ENCODE measurements at regions not wholly inside any gene's neighbourhood (a gene's known extent, or its start where the extent isn't known, plus 50 kb on each side); places are given as distances from the start of the nearest gene placed in this dataset.

DNA sequence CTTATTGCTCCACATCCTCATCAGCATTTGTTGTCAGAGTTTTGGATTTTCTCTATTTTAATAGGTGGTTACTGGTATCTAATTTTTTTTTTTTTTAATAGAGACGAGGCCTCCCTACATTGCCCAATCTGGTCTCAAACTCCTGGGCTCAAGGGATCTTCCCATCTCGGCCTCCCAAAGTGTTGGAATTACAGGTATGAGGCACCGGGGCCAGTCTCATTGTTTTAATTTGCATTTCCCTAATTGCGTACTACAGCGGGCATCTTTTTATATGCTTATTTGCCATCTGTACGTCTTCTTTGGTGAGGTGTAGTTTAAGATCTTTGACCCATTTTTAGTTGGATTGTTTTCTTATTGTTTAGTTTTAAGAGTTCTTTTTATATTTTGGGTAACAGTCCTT lies 210.4 kb upstream of the SULF2 start:
- FAIRE-seq (no peak), DNase-seq (ENCODE audit: insufficient read length, low spot score) (no peak)
- TF ChIP-seq POU2F2 (IDR thresholded peaks at IDR 0.05; ENCODE audit: low read depth, low read length): no peak
- no peak for TF ChIP-seq POLR2AphosphoS5 (IDR thresholded peaks at IDR 0.05; ENCODE audit: low read depth, low read length)
- TF ChIP-seq TAF1 (IDR thresholded peaks at IDR 0.05; ENCODE audit: low read depth, low read length): no peak
- no peak for TF ChIP-seq SPI1 (IDR thresholded peaks at IDR 0.05; ENCODE audit: low read depth, low read length)
- no peak for TF ChIP-seq POLR2A (IDR thresholded peaks at IDR 0.05; ENCODE audit: low read depth, low read length)
- TF ChIP-seq PAX5 (IDR thresholded peaks at IDR 0.05; ENCODE audit: insufficient read depth, low read length, severe bottlenecking): no peak

DNA sequence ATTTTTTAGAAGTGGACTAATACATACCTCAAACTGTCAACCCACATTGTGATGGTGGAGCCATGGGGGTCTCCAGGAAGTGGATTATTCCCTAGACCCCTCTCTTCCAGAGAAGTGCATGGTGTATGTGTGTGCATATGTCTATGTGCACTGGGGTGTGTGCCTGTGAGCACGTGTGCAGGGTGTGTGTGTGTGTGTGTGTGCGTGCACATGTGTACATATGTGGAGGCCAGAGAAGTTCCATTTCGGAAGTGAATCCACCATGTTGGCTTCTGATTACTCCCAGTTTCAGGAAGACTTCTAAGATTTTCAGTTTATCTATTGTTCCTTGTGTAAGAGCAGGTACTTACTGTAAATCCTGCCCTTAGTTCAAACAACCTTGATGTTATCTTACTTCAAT lies 208.5 kb upstream of the SULF2 start:
- TF ChIP-seq PAX5 (IDR thresholded peaks at IDR 0.05; ENCODE audit: insufficient read depth, low read length, severe bottlenecking) (no peak), POLR2A (IDR thresholded peaks at IDR 0.05; ENCODE audit: low read depth, low read length) (no peak), POU2F2 (IDR thresholded peaks at IDR 0.05; ENCODE audit: low read depth, low read length) (no peak), TAF1 (IDR thresholded peaks at IDR 0.05; ENCODE audit: low read depth, low read length) (no peak), POLR2AphosphoS5 (IDR thresholded peaks at IDR 0.05; ENCODE audit: low read depth, low read length) (no peak)
- FAIRE-seq: no peak

DNA sequence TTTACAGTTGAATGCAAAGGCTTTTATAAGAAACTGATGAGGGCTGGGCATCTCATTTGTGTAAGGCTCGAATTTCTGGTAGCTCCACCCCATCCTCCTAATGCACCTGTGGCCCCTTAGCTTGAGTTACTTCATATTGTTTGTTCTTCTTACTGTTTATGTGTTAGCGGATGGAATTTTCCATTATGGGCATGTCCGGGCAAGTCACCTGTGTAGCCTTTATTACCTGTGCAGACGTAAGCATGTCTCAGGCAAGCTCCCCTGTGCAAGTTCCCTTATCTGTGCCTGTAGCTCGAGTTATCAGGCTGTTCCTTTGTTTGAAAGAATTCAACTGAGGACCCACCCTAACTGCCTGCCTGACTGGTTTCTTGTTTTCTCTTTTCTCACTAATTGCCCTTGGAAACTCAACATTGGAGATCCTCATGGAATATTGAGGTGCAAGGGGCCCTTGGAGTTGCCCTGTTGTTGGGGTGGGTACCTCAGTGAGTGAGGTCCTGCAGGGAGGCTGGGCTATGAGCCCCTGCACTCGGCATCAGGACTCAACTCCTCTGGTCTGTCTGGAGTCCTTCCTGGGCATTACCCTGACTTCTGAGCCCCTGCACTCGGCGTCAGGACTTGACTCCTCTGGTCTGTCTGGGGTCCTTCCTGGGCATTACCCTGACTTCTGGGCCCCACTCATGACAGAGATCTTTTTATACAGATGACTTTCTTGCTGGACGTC lies 207.9 kb upstream of the SULF2 start:
- no peak for DNase-seq (ENCODE audit: insufficient read length, low spot score)
- no peak for FAIRE-seq
- TF ChIP-seq POLR2AphosphoS5 (IDR thresholded peaks at IDR 0.05; ENCODE audit: low read depth, low read length): no peak
- no peak for TF ChIP-seq PAX5 (IDR thresholded peaks at IDR 0.05; ENCODE audit: insufficient read depth, low read length, severe bottlenecking)
- no peak for TF ChIP-seq POU2F2 (IDR thresholded peaks at IDR 0.05; ENCODE audit: low read depth, low read length)
- TF ChIP-seq TAF1 (IDR thresholded peaks at IDR 0.05; ENCODE audit: low read depth, low read length): no peak
- no peak for TF ChIP-seq POLR2A (IDR thresholded peaks at IDR 0.05; ENCODE audit: low read depth, low read length)
- no peak for TF ChIP-seq SPI1 (IDR thresholded peaks at IDR 0.05; ENCODE audit: low read depth, low read length)

More for the DNA sequence above, 208.5 kb upstream of the SULF2 start:
- no peak for DNase-seq (ENCODE audit: insufficient read length, low spot score)

DNA sequence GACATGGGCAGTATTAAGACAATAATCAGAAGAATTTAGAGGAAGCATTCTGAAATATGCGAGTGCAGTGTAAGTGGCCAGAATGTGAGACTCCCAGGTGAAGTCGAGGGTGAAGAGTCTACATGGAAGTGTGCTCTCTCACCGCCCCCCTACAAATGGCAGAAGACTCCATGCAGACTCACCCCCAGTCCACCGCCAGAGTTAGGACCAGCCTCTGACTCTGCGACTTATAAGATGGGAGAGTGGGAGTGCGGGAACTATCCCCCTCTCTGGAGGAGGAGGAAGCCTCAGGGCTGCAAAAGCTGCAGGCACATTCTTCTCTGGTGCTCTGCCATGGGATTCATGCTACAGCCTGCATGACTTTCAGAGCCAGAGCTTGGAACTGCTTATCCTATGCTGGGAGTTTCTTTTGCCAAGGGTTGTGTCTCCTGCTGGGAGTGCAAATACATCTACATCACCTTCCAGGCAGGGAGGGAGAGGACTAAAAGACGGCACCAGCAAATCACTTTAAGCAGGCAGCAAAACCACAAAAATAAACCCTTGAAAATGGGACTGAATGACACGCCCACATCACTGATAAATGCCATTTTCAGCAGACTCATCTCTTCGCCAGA lies 206.7 kb upstream of the SULF2 start:
- FAIRE-seq (no peak), DNase-seq (ENCODE audit: insufficient read length, low spot score) (no peak)
- no peak for TF ChIP-seq SPI1 (IDR thresholded peaks at IDR 0.05; ENCODE audit: low read depth, low read length)
- no peak for TF ChIP-seq POLR2AphosphoS5 (IDR thresholded peaks at IDR 0.05; ENCODE audit: low read depth, low read length)
- no peak for TF ChIP-seq POU2F2 (IDR thresholded peaks at IDR 0.05; ENCODE audit: low read depth, low read length)
- TF ChIP-seq PAX5 (IDR thresholded peaks at IDR 0.05; ENCODE audit: insufficient read depth, low read length, severe bottlenecking): no peak
- no peak for TF ChIP-seq POLR2A (IDR thresholded peaks at IDR 0.05; ENCODE audit: low read depth, low read length)
- no peak for TF ChIP-seq TAF1 (IDR thresholded peaks at IDR 0.05; ENCODE audit: low read depth, low read length)

DNA sequence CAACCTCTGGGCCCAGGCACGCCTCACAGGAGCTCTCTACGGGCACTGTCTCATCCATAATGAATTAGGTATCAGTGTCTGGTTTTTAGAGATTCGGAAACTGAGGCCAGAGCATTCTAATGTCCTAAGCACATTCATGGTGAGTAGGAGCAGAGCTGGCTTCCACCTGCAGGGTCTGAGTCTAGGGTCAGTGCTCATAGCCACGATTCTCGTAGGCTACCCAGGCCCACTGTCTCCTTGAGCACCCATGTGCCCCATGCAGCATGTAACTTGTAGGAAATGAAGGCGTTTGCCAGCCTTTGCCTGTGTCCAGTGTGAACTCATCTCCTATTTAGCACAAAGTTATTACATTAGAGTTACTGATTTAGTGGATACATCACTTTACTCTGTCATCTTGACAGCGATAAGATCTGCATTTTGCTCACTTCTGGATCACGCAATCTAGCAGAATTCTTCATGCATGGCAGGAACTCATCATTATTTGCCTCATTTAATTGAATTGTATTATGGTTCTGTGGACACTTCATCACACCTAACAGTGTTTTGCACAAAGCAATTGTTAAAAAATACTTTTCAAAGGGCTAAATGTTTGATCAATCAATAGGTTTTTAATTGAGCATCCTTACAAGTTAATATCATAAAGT lies 205.3 kb upstream of the SULF2 start:
- FAIRE-seq: no peak
- DNase-seq (ENCODE audit: insufficient read length, low spot score): no peak

DNA sequence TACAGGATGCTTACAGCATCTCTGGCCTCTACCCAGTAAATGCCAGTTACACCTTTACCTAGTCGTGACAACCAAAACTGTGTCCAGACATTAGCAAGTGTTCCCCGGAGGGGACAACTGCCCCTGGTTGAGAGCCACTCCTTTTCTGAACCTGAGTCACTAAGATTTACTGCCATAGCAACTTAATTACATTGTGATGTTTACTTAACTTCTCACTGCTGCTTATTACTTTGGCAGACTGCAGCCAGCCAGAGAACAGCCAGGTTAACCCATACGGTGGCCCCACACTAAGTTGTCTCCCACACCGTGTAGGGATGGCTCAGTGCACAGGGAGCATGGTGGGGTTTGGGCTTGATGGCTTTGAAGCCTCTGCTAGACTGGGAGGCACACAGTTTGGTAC lies 204.7 kb upstream of the SULF2 start:
- TF ChIP-seq POLR2A (IDR thresholded peaks at IDR 0.05; ENCODE audit: low read depth, low read length) (no peak), TAF1 (IDR thresholded peaks at IDR 0.05; ENCODE audit: low read depth, low read length) (no peak), SPI1 (IDR thresholded peaks at IDR 0.05; ENCODE audit: low read depth, low read length) (no peak), POLR2AphosphoS5 (IDR thresholded peaks at IDR 0.05; ENCODE audit: low read depth, low read length) (no peak), POU2F2 (IDR thresholded peaks at IDR 0.05; ENCODE audit: low read depth, low read length) (no peak), PAX5 (IDR thresholded peaks at IDR 0.05; ENCODE audit: insufficient read depth, low read length, severe bottlenecking) (no peak)
- DNase-seq (ENCODE audit: insufficient read length, low spot score) (no peak), FAIRE-seq (no peak)

More for the DNA sequence above, 205.3 kb upstream of the SULF2 start:
- TF ChIP-seq PAX5 (IDR thresholded peaks at IDR 0.05; ENCODE audit: insufficient read depth, low read length, severe bottlenecking): no peak
- TF ChIP-seq SPI1 (IDR thresholded peaks at IDR 0.05; ENCODE audit: low read depth, low read length): no peak
- no peak for TF ChIP-seq POU2F2 (IDR thresholded peaks at IDR 0.05; ENCODE audit: low read depth, low read length)
- TF ChIP-seq POLR2A (IDR thresholded peaks at IDR 0.05; ENCODE audit: low read depth, low read length): no peak
- TF ChIP-seq POLR2AphosphoS5 (IDR thresholded peaks at IDR 0.05; ENCODE audit: low read depth, low read length): no peak
- no peak for TF ChIP-seq TAF1 (IDR thresholded peaks at IDR 0.05; ENCODE audit: low read depth, low read length)

DNA sequence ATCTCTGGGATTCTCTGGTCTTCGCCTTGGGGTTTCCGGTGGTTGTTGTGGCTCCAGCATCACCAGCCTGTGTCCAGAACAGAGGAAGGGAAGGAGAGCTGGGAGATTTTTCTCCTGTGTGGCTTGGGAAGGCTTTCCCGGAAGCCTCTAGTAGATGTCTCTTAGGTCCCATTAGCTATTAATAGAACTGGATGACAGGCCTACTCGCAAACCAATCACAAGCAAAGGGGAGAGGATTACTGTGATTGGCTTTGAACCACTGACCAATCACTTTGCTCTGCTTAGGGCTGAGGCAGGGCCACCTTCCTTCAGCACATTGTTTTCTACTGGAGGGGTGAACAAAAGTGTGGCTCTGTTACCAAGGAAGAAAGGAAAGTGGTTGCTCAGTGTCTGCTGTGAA lies 203.4 kb upstream of the SULF2 start:
- TF ChIP-seq PAX5 (IDR thresholded peaks at IDR 0.05; ENCODE audit: insufficient read depth, low read length, severe bottlenecking) (no peak), POLR2A (IDR thresholded peaks at IDR 0.05; ENCODE audit: low read depth, low read length) (no peak), POLR2AphosphoS5 (IDR thresholded peaks at IDR 0.05; ENCODE audit: low read depth, low read length) (no peak), SPI1 (IDR thresholded peaks at IDR 0.05; ENCODE audit: low read depth, low read length) (no peak), TAF1 (IDR thresholded peaks at IDR 0.05; ENCODE audit: low read depth, low read length) (no peak), POU2F2 (IDR thresholded peaks at IDR 0.05; ENCODE audit: low read depth, low read length) (no peak)
- DNase-seq (ENCODE audit: insufficient read length, low spot score) (no peak), FAIRE-seq (no peak)

DNA sequence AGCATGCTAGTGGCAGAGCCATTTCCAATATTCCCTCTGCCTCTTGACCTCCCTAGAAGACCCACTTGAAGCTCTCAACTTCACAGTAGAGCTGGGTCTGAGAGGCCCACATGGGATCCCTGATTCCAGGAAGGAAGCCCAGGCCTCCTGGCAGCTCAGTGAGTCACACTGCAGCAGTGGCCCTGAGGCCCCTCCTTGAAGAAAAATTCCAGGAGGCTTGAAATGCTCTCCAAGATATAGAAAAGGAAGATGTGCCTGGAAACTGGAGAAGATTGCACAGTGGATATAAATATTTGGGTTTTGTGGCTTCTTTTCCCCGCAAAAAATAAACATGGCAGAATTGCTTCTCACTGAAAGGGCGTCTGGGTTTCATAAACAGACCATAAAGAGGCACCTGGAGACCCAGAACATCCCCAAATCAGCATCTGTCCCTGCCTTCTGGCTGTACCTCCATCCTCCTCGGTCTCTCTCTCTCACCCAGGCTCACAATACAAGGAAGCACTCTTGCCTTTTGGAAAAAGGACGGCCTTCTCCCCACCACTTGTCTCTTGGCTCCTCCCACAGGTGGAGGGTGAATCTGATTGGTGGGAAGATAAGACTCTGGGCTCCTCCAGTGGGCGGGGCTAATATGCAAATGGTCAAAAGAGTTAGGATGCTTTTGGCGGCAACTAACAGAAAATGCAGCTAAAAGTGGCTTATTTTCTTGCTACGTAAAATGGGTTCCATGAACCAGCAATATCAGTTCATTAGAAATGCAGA lies 200.0 kb upstream of the SULF2 start:
- DNase-seq (ENCODE audit: insufficient read length, low spot score) (no peak), FAIRE-seq (no peak)
- TF ChIP-seq POLR2AphosphoS5 (IDR thresholded peaks at IDR 0.05; ENCODE audit: low read depth, low read length) (no peak), PAX5 (IDR thresholded peaks at IDR 0.05; ENCODE audit: insufficient read depth, low read length, severe bottlenecking) (no peak), SPI1 (IDR thresholded peaks at IDR 0.05; ENCODE audit: low read depth, low read length) (no peak), TAF1 (IDR thresholded peaks at IDR 0.05; ENCODE audit: low read depth, low read length) (no peak), POLR2A (IDR thresholded peaks at IDR 0.05; ENCODE audit: low read depth, low read length) (no peak), POU2F2 (IDR thresholded peaks at IDR 0.05; ENCODE audit: low read depth, low read length) (no peak)
